ENCODE measurements at regions not wholly inside any gene's neighbourhood (a gene's known extent, or its start where the extent isn't known, plus 50 kb on each side); places are given as distances from the start of the nearest gene placed in this dataset.

- TF ChIP-seq CTCF (IDR thresholded peaks at IDR 0.05) (no peak), ZFX (IDR thresholded peaks at IDR 0.05; ENCODE audit: borderline replicate concordance) (no peak)
These were observed 744.1 kb downstream of the STIM2 start for GRCh38 chr4:27604692-27605091.
